Erythroblast (primary cell): ENCODE measurements at regions not wholly inside any gene's neighbourhood (a gene's known extent, or its start where the extent isn't known, plus 50 kb on each side); places are given as distances from the start of the nearest gene placed in this dataset.

Experiments
- GATA1 ChIP-seq: IDR thresholded peaks from 2 replicates; pipeline ENCODE4 v1.6.1; 2011; ENCODE audit warnings: low read depth, mild to moderate bottlenecking, control low read depth, low read length, moderate library complexity
- POLR2A ChIP-seq: IDR thresholded peaks from 2 replicates; pipeline ENCODE4 v1.6.1; 2011; ENCODE audit warnings: mild to moderate bottlenecking, low read length

DNA sequence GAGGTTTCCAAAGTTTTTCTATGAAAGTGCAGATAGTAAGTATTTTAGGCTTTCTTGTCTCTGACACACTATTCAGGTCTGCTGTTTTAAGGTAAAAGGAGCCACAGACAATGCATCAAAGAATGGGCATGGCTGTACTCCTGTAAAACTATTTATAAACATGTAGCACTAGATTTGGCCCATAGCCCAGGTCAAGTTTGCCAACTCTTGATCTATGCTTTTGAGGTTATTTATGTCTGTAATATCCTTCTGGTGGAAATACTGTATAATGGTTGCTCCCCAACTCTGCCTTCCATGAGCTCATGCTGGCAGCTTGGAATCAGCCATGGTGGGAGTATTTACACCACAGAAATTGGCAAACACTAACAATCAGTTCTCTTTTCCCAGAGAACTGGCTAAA lies 244.6 kb downstream of the BUB3 start:
- TF ChIP-seq POLR2A (no peak), GATA1 (no peak)
